A204.1 (cell line): ENCODE measurements at regions not wholly inside any gene's neighbourhood (a gene's known extent, or its start where the extent isn't known, plus 50 kb on each side); places are given as distances from the start of the nearest gene placed in this dataset.

Source experiments
- FAIRE-seq: peaks from 2 replicates; lab custom pipeline; 2012; peaks lifted over from hg19 to GRCh38; lab: Jason Lieb, UNC

DNA sequence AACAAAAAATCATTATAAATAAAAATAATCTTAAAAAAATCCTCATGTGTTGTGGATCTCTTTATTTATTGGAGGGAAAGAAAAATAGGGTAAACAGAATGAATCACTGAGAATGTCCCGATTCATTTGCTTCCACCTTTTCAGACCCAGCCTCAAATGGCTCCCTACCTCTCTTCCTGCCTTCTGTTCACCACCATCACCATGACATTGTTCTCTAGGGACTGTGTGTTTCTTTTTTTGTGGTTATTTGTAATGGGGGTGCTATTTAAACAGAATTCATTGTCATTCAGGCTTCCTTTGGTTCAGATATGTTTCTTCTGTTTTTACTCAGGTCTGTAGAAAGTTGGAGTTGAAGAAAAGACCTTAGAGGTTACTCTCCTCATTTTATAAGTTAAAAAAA lies 198.2 kb downstream of the KIF4B start:
- FAIRE-seq: no peak

DNA sequence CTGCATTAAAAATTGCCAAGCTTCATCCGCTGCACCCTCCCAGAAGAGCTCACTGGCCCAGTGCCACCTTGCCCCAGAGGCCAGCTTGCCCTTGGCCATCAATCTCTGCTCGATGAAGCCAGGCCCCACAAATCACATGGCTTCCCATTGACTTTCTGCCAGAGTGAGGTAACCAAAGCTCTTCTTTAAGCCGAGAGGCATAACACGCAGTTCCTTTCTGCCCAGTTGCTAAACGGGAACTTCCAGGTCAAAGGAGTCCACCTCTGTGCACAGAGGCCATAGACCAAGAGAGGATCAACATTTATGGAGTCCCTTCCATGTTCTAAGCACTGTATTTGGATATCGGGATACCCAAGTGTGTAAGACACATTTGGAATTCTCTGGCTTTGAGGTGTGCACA lies 208.8 kb downstream of the KIF4B start:
- no peak for FAIRE-seq

DNA sequence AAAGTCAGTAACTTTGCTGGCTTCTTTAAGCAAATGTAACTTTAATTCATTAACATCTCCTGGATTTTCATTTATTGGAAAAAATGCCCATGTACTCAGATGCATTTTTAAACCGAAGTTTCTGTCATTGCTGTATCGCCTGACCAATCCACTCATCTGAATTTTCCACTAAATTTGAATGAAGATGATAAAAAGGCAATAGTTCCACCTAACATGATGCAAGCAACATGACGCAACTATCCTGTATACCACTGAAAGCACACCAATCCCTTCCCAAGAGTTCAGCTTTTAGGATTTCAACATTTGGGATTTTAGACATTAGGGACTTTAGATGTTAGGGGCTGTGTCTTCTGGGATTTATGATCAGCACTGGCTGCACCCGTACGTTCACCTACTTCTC lies 215.6 kb downstream of the KIF4B start:
- no peak for FAIRE-seq

DNA sequence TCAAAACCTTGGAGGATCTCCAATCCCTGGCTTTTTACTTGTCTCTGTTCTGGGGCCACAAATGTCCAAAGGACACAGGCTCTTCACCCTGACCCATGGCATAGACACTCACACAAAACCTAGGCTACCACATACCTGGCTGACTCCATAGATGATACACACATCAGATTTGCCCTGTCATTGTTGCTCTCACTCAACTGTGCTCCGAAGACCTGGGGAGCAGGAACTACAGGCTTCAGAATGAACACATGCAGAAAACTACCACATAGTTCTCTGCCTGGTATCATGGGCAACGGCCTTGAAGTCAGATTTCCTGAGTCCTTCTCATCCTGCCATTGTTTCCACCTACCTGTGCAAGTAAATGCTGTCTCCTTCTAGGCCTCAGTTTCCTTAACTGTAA lies 226.2 kb downstream of the KIF4B start:
- FAIRE-seq: no peak

DNA sequence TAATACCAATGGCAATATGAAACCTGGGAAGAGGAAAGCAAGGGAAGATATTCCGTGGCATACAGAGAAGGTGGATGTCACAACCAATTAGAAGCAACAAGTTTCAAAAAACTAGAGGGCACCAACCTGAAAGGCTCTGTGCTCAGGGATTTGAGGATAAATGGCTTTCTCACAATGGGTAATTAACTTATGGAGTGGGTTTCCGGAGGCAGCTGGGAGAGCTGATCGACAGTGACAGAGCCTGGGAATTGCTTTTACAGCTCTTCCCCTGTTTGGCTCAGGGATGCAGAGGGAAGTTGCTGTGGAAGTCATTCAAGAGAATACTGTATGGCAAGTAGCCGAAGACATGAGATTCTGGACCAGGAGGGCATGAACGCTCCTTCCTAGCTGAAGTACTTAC lies 237.0 kb downstream of the KIF4B start:
- FAIRE-seq: no peak

DNA sequence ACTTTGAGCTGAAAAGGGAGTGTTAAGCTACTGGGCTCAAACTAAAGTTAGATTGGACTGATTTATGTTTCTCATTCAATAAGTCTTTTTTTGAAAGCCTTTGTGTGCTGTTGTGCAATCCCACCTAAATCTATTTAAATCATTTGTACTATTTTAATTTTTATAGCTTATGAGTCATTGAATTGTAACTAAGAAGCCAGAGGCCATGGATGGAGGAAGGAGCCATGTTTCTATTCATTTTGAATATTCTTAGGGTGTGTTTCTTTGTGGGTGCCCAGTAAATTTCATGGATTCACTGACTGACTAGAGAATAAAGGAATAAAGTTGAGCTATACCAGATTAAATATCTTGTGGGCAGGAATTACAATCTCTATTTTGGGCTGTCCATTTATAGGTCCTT lies 238.5 kb downstream of the KIF4B start:
- no peak for FAIRE-seq

DNA sequence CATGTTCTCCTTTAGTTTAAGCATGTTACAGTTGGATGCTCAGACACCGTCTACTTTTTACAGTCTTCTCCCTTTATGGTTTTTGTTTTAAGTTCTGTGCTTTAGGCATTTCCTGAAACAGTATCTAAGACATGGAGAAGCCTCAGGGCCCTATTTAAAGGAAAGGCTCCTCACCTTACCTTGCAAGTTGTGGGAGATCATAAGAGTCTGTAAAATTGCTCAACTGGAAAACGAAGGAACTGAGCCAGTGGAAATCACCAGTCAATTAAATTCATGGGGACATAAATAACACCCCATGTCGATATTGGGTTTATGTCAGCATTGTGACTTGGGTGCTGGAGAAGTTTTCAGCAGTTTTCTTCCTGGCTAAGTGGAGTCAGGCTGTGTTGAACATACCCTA lies 239.2 kb downstream of the KIF4B start:
- no peak for FAIRE-seq

DNA sequence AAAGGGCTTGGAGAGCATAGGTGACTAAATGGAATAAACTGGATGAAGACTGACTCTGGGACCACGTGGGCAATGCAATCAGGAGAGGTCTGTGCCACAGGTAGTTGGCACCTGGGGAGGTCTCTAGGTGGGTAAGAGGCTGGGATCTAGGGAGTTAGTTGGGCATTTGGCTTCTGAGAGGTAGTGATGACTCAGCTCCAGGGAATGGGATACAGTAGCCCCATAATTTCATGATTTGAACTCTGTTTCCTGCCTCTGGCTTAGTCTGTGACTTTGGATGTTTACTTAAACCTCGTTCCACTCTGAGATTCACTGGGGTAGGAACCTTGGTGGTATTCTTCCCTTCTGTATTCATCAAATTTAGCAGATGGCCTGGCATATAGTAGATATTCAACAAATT lies 240.8 kb downstream of the KIF4B start:
- no peak for FAIRE-seq

DNA sequence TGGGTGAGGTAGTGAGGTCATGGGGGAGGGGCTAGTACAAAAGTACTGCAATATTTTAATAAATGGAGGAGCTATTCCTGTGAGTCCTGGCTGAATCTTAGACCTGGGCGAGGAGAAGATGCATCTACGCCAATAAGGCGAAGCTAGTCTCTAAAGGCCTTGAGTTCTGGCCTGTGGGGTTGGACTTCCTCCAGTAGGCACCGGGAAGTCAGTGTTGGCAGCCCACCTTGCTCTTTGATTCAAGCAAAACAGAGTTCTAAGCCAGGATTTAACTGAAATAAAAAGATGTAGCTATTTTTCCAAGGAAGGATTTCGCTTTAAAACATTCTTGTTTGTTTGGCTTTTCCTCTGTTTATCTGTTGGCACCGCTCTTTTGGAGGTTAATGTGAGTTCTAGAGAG lies 244.6 kb downstream of the KIF4B start:
- no peak for FAIRE-seq

DNA sequence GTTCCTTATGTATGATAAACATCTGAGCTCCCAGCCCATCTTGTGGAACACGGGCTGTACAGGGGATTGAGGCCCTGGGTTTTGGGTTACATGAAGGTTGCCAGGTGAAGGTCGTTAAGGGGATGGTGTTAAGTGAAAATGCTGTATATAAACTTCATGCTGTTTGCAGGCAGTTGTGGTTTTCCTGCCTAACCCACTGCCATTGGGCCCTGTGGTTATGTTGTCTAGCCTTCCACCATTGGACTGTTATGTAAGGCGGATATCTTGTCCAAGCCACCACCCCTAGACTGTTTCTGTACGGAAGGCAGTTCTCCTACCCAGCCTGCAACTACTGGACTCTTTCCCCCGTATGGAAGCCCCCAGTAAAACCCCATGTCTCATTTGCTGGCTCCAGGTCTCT lies 246.1 kb downstream of the KIF4B start:
- no peak for FAIRE-seq

DNA sequence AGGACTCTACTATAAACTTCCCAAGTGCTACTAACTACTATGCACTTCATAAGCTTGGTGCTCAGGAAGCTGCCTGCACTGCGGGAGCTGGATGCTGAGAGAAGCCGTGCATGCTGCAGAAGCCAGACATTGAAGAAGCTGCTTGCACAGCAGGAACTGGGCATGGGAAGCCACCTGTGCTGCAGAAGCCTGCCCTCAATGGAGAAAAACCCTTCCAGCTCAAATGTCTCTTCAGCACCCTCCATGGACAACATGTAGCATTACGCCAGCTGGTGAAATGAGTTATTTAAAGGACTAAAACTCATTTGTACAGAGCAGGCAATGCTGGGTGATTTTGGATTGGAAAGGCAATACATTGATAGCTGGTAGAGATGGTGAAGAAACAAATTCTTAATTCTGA lies 247.2 kb downstream of the KIF4B start:
- no peak for FAIRE-seq

DNA sequence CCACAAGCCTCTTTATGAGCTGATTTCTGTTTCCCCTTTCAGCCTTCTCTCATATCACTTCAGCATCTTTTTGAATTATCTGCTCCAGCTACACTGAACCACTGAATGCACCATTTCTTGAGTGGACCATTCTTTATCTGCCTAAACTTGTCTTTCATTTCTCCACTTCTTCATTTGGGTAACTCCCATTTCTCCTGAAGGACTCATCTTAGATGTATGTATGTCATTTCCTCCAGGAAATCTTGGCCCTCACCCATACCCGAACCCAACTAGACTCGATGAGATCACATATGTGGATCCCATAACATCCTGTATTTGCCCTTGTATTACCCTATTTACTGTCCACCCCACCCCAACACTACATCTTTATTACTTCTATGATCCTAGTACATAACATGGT lies 249.8 kb downstream of the KIF4B start:
- no peak for FAIRE-seq

DNA sequence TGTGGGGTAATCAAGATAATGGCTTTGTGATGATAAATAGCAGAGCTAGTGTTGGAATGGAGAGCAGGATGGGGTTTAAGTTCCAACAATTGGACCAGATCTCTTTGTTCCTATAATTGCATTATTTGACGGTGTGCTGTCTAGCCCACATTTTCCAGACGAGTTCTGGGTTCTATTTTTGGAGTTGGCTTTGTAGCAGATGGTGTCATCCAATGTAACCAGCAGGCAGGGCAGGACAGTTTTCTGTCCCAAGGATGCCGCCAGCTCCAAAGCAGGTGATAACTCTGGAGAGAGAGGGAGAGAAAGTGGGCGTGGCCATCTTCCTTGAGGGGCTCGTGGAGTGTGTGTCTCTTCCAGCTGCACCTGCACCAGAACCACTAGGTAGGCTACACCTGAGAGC lies 251.3 kb downstream of the KIF4B start:
- no peak for FAIRE-seq

DNA sequence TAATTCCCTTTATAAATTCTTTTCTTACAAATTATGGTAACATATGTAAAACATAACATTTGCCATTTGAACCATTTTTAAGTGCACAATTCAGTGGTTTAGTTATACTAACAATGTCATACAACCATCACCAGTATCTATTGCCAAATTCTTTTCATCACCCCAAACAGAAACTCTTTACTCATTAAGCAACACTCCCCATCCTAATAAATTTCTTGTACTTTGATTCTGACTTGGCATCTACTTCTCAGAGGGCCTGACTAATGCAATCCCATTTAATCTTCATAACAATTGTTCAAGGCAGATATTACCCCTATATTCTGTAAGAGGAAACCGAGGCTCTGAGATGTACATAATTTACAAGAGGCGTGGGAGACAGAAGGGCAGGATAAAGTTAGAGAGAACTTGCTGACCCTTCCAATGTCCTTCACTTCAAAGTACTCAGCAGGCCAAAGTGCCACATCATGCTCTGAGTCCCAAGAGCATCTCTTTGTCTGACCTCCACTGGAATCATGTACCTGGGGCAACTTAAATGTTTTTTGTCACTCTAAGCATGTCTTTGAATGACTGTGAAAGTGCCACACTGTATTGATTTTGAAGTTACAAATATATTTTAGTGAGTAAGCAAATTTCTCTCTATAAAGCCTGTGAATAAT lies 255.3 kb downstream of the KIF4B start:
- FAIRE-seq: no peak

DNA sequence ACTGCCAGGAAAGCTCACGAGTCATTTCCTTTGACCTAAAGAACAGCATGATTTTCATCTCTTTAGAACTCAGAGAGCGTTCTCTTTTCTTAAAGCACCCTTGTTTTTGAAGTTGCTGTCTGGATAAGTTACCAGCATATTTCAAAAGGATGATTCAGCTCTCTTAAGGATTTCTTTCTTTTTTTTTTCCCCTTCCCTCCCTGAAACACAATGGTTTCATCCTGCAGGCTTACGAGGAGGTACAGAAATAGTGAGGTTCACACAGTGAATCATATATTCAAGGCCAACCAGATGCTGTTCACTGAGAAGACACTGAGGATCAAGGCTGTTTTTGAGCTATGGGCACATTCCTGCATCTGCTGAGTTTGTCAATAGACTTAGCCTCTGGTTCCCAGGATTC lies 257.2 kb downstream of the KIF4B start:
- FAIRE-seq: no peak

DNA sequence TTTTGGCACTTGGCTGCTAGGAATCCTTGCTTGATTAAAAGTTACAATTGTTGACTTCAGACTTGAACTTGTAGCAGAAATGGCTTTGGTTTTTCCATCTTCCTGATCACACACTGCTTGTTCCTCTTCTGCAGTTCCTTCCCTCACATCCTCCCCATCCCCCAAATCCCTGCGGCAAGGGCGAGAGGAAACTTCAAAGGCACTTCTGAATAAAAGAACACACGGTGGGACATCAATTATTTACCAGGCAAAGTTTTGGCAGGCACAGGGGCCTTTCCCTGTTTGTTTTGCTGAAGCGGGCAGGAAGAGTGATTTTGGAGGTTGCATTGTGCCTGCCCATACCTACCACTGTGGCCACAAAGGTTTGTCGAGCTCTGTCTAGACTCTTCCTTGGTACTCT lies 260.9 kb downstream of the KIF4B start:
- no peak for FAIRE-seq

DNA sequence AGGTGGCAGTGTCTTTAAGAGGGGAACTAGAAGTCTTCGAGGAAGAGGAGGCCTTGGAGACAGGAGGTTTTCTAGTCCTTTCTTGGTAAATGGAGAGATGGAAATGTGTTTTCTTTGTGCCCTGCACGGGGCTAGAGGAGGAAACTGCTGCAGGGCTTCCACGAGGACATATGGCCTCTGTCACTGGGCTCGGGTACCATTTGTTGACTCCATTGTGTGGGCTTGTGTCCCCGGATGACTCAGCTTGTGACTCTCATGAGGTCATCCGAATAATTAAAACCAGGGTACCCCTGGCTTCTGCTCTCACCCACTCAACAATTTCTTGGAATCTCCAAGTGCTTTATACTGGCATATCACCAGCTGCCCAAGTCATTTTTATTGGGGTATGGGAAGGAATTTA lies 261.7 kb downstream of the KIF4B start:
- no peak for FAIRE-seq

DNA sequence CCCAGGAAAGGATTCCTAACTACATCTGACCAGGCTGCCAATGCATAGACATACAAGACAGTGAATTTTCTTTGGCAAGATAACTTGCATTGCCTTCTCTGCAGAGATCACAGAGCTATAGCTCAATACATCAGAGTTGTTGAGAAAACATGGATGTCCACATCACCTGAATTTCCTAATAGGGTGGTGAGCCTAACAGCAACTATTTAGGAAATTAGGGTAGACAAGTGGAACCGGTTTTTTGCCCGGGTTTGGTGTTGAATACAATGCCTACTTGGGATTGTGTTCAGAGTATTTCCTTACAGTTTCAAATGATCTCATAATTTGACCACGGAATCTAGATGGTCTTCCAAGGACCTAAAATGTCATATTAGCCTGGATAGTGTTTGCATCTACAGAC lies 262.7 kb downstream of the KIF4B start:
- FAIRE-seq: no peak

DNA sequence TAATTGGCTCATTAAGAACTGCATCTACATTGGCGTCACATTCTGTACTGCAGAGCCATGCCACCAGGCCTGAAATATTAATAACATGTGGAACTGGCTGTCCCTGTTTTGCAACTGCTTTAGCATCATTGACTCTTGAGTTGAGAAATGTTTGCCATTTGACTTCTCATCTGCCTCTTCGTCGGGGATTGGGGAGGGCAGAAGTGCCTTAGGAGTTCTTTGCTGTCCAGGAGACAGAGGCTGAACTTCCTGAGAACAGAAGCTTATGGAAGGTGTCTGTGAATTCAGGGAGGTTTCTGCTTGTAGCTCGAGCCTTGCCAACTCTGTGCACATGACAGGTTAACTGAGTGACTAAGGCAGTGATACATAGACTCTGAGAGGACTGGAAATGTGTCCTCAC lies 265.0 kb downstream of the KIF4B start:
- no peak for FAIRE-seq

DNA sequence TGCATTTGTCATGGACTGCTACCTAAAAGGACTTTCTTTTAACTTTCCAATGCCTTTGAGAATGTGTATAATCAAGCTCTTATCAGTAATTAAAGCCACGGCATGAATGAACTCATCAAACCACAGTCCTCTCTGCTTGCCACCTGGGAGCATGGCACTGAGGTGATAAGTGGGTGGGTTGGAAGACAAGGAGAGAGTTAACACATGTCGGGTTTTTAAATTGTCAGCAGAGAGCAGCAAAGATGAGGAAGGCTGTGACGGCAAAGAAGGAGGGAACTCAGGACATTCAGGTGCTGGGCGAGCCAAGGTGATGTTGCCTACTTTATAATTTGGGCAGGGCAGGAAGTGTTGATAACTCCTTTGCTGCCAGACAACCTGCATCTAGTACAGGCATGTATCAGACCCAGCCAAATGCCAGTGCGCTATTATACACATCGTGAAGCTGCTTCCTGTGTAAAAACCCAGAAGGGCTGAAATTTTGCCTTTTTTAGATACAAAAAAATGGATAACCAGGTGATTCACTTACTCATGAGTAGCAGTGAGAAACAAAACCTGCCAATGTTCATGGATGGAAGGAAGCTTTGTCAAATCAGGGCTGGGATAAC lies 269.1 kb downstream of the KIF4B start:
- no peak for FAIRE-seq

DNA sequence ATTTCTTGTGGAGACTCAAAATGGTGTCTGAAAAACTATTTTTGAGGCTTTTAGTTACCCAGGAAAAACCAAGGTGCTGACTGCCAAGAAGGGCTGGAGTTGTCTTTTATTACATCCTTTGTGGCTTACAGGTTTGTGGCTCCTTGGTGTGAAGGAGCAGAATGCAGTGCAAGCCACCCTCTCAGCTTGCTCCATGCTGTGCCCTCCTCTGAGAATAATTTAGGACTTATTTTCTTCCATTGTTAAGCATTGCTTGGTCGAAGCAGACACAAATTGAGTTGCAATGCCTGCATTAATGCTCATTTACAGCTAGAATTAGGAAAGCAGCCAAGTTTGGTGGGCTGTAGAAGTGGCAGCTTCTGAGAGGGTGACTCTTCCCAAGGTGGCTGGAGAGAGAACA lies 272.2 kb downstream of the KIF4B start:
- no peak for FAIRE-seq

DNA sequence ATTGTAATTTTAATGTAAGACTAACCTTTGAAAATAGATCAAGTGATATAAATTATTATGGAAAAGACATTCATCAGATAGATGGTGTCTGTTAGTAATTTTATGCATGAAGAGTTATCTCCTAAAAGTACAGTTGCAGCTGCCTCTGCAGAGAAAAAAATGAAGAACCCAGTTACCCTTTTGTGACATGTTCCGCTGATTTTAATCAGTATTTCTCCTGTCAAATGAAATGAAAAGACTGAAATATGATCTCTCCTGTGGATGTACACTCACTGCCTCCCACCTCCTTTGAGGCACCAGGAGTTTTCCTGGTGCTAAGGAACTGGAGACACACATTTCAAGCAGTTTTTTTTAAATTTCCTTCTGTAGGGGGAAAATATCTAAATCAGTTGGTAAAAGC lies 277.4 kb downstream of the KIF4B start:
- no peak for FAIRE-seq

DNA sequence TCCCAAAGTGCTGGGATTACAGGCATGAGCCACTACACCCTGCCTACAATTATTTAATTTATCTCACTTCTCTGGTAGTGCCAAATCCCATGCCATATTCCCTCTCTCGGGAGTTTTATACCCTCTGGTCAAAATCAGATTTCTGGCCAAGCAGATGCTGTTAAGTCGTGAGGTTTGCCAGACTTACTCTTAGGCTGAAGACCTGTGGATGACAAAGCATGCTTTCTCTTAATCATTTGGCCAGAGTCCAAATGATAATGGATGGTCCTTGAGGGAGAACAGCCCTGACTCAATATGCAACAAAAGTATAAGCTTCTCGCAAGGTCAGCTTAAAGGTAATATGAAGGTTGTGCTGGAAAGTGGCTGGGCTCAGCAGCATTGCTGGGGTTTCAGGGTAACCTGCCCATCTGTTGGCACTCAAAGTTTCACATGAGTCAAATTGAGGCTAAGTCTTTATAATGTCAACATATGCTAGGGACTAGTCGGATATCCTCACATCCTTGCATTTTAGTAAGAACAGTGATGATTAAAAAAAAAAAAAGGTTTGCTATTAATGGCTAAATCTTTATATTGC lies 280.1 kb downstream of the KIF4B start:
- no peak for FAIRE-seq

DNA sequence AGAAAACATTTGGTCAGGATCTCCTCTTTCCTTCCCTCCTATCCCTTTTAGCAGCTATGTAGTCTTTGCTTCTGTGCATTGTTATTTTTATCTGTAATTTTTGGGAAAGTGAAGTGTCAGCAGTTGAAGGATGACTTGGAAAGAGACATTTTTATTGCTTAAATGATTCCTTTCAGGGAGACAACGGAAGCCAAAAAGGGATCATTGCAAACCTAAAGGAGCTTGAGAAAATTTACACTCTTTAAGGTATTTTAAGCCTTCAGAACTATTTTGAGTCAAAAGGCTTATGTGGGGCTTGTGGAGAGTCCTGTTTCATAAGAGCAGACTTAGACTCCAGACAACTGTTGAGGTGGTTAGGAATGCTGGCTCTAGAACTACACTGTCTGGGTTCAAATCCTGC lies 281.6 kb downstream of the KIF4B start:
- FAIRE-seq: no peak
